ENCODE measurements at regions not wholly inside any gene's neighbourhood (a gene's known extent, or its start where the extent isn't known, plus 50 kb on each side); places are given as distances from the start of the nearest gene placed in this dataset.

GRCh38 chr1:214823311-214824117 is 220.5 kb downstream of the CENPF start:
- in situ Hi-C loops (cut with HindIII; ENCODE audit: low pct_ligation_motif_present, low sequenced_read_pairs): no loop called here
- TF ChIP-seq, protein P1, sequence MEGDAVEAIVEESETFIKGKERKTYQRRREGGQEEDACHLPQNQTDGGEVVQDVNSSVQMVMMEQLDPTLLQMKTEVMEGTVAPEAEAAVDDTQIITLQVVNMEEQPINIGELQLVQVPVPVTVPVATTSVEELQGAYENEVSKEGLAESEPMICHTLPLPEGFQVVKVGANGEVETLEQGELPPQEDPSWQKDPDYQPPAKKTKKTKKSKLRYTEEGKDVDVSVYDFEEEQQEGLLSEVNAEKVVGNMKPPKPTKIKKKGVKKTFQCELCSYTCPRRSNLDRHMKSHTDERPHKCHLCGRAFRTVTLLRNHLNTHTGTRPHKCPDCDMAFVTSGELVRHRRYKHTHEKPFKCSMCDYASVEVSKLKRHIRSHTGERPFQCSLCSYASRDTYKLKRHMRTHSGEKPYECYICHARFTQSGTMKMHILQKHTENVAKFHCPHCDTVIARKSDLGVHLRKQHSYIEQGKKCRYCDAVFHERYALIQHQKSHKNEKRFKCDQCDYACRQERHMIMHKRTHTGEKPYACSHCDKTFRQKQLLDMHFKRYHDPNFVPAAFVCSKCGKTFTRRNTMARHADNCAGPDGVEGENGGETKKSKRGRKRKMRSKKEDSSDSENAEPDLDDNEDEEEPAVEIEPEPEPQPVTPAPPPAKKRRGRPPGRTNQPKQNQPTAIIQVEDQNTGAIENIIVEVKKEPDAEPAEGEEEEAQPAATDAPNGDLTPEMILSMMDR (IDR thresholded peaks at IDR 0.05; ENCODE audit: low read depth, low read length, missing control alignments): no peak
- Histone ChIP-seq H3K27ac (no peak overlapping the region), H3K4me3 (ENCODE audit: low read depth, low read length) (no peak overlapping the region), H3K27me3 (replicated peaks) (no peaks in the 10 kb centered on the region), H3K36me3 (replicated peaks) (no peaks in the 10 kb centered on the region)
- no peak for DNase-seq

DNA sequence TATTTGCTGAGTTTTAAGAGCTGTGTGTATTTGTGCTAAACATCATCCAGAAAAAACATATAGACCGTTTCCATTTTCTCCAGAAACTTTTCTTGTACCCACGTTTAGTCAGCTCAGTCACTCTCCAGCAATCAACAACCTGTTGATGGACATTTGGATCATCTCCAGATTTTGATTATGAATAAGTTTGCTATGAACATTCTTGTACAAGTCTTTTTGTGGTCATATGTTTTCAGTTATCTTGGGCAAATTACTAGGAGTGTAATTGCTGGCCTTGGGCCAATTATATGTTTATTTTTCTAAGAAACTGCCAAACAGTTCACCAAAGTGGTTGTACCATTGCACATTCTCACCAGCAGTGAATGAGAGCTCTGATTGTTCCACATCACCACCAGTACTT is 221.8 kb downstream of the CENPF start:
- Histone ChIP-seq H3K36me3 (replicated peaks) (no peaks in the 10 kb centered on the region), H3K27me3 (replicated peaks) (no peaks in the 10 kb centered on the region), H3K27ac (no peak overlapping the region), H3K4me3 (ENCODE audit: low read depth, low read length) (no peak overlapping the region)
- TF ChIP-seq, protein P1 (IDR thresholded peaks at IDR 0.05; ENCODE audit: low read depth, low read length, missing control alignments): no peak
- no peak for DNase-seq
- in situ Hi-C loops (cut with HindIII; ENCODE audit: low pct_ligation_motif_present, low sequenced_read_pairs): no loop called here

GRCh38 chr1:214826619-214827018 is 223.6 kb downstream of the CENPF start:
- no peaks in the 10 kb centered on the region for H3K36me3 ChIP-seq (replicated peaks)
- H3K27ac ChIP-seq: no peak overlapping the region
- DNase-seq: no peak
- TF ChIP-seq, protein P1 (IDR thresholded peaks at IDR 0.05; ENCODE audit: low read depth, low read length, missing control alignments): no peak
- no peak overlapping the region for H3K4me3 ChIP-seq (ENCODE audit: low read depth, low read length)
- in situ Hi-C loops (cut with HindIII; ENCODE audit: low pct_ligation_motif_present, low sequenced_read_pairs): no loop called here
- H3K27me3 ChIP-seq (replicated peaks): no peaks in the 10 kb centered on the region

DNA sequence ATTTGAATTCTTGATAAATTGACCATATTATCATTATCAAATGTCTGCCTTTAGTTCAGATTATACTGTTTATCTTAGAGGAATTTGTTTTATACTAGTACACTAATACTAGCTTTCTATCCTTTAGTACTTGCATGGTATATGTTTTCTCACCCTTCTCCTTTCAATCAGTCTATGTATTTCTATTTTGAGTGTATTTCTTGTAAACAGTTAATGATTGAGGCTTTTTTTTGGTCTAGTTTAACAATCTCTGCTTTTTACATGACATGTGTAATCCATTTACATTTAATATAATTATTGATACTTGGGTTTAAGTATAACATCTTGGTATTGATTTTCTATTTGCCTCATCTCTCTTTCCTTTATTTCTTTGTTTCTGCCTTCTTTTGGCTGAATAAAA is 224.9 kb downstream of the CENPF start:
- H3K27ac ChIP-seq: no peak overlapping the region
- in situ Hi-C loops (cut with HindIII; ENCODE audit: low pct_ligation_motif_present, low sequenced_read_pairs): no loop called here
- no peak for DNase-seq
- H3K36me3 ChIP-seq (replicated peaks): no peaks in the 10 kb centered on the region
- H3K4me3 ChIP-seq (ENCODE audit: low read depth, low read length): no peak overlapping the region
- TF ChIP-seq, protein P1 (IDR thresholded peaks at IDR 0.05; ENCODE audit: low read depth, low read length, missing control alignments): no peak
- no peaks in the 10 kb centered on the region for H3K27me3 ChIP-seq (replicated peaks)

DNA sequence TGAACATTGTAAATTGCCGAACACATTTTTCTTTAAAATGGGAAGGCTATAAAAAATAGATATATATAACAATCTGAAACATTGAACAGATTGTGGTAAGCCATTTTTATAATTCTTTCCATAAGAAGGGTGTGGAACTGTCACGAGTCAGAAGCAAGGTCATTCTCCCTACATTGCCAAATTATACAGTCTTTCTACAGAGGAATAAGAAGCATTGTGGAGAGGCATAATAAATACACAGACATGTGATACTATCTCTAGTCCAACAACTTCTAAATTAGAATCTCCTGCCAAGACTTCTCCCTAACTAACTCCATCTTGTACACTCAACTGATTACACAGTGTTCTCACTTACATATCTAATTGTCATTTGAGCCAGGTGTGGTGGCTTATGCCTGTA is 227.9 kb downstream of the CENPF start:
- Histone ChIP-seq H3K4me3 (ENCODE audit: low read depth, low read length) (no peak overlapping the region), H3K27ac (no peak overlapping the region), H3K36me3 (replicated peaks) (no peaks in the 10 kb centered on the region), H3K27me3 (replicated peaks) (no peaks in the 10 kb centered on the region)
- in situ Hi-C loops (cut with HindIII; ENCODE audit: low pct_ligation_motif_present, low sequenced_read_pairs): no loop called here
- TF ChIP-seq, protein P1 (IDR thresholded peaks at IDR 0.05; ENCODE audit: low read depth, low read length, missing control alignments): no peak
- no peak for DNase-seq

GRCh38 chr1:214831956-214832355 is 229.0 kb downstream of the CENPF start:
- in situ Hi-C loops (cut with HindIII; ENCODE audit: low pct_ligation_motif_present, low sequenced_read_pairs): no loop called here
- DNase-seq: no peak
- H3K36me3 ChIP-seq (replicated peaks): no peaks in the 10 kb centered on the region
- no peak overlapping the region for H3K4me3 ChIP-seq (ENCODE audit: low read depth, low read length)
- no peak overlapping the region for H3K27ac ChIP-seq
- no peaks in the 10 kb centered on the region for H3K27me3 ChIP-seq (replicated peaks)
- TF ChIP-seq, protein P1 (IDR thresholded peaks at IDR 0.05; ENCODE audit: low read depth, low read length, missing control alignments): no peak
